Stimulated activated CD8-positive, alpha-beta memory T cell treated with anti-CD3 and anti-CD28 coated beads, Interleukin-4, amount 100 ng/mL, for 1 hour (primary cell): ENCODE measurements at regions not wholly inside any gene's neighbourhood (a gene's known extent, or its start where the extent isn't known, plus 50 kb on each side); places are given as distances from the start of the nearest gene placed in this dataset.
"Not testable (repeated sequence)": the region's sequence is repeated elsewhere in the genome, so short reads cannot be mapped to it uniquely, and the experiment has no call there.

Experiments
- DNase-seq, 2 donors: peaks; one replicate each; pipeline ENCODE4 v3.0.0-alpha.2; 2020; ENCODE audit warnings: low read depth in 2 of 2, low spot score in 1 of 2

- DNase-seq: not testable (repeated sequence)
Measured at GRCh38 chr9:97182532-97182931, 124.9 kb upstream of the CCDC180 start.

GRCh38 chr9:97179616-97180015 lies 127.8 kb upstream of the CCDC180 start:
- DNase-seq: no peak

GRCh38 chr9:97176206-97176605 lies 131.3 kb upstream of the CCDC180 start:
- no peak for DNase-seq

- not testable (repeated sequence) for DNase-seq
Measured at GRCh38 chr9:97168174-97168573, 129.2 kb upstream of the CTSV start.

GRCh38 chr9:97166496-97167138 lies 127.7 kb upstream of the CTSV start:
- not testable (repeated sequence) for DNase-seq

GRCh38 chr9:97160255-97160654 lies 121.3 kb upstream of the CTSV start:
- no peak for DNase-seq

- not testable (repeated sequence) for DNase-seq
Measured at GRCh38 chr9:97158722-97159121, 119.8 kb upstream of the CTSV start.

GRCh38 chr9:97155441-97155840 lies 116.5 kb upstream of the CTSV start:
- not testable (repeated sequence) for DNase-seq

GRCh38 chr9:97153967-97154366 lies 115.0 kb upstream of the CTSV start:
- no peak for DNase-seq

- DNase-seq: not testable (repeated sequence)
Measured at GRCh38 chr9:97153160-97153559, 114.2 kb upstream of the CTSV start.

GRCh38 chr9:97150471-97150870 lies 111.5 kb upstream of the CTSV start:
- not testable (repeated sequence) for DNase-seq

- DNase-seq: not testable (repeated sequence)
Measured at GRCh38 chr9:97148428-97148827, 109.5 kb upstream of the CTSV start.

- DNase-seq: not testable (repeated sequence)
Measured at GRCh38 chr9:97145680-97146079, 106.7 kb upstream of the CTSV start.

GRCh38 chr9:97140566-97140965 lies 101.6 kb upstream of the CTSV start:
- DNase-seq: no peak

- DNase-seq: no peak
Measured at GRCh38 chr9:97136421-97136820, 97.5 kb upstream of the CTSV start.

- not testable (repeated sequence) for DNase-seq
Measured at GRCh38 chr9:97133966-97134365, 95.0 kb upstream of the CTSV start.

- DNase-seq: no peak
Measured at GRCh38 chr9:97132865-97133264, 93.9 kb upstream of the CTSV start.

GRCh38 chr9:97130864-97131263 lies 91.9 kb upstream of the CTSV start:
- DNase-seq: not testable (repeated sequence)

GRCh38 chr9:97130387-97130786 lies 91.4 kb upstream of the CTSV start:
- not testable (repeated sequence) for DNase-seq

GRCh38 chr9:97128919-97129318 lies 90.0 kb upstream of the CTSV start:
- no peak for DNase-seq

- DNase-seq: no peak
Measured at GRCh38 chr9:97124256-97124655, 85.3 kb upstream of the CTSV start.

GRCh38 chr9:97110696-97111095 lies 71.8 kb upstream of the CTSV start:
- no peak for DNase-seq

GRCh38 chr9:97109194-97109811 lies 70.4 kb upstream of the CTSV start:
- DNase-seq: no peak
